Stimulated activated naive CD8-positive, alpha-beta T cell treated with anti-CD3 and anti-CD28 coated beads, Interleukin-15, Interleukin-2, amounts not matched to agents 100 ng/mL and 50 ng/mL, for 24 hours (primary cell): ENCODE measurements at regions not wholly inside any gene's neighbourhood (a gene's known extent, or its start where the extent isn't known, plus 50 kb on each side); places are given as distances from the start of the nearest gene placed in this dataset.

Source experiments
- H3K27ac Mint-ChIP-seq: one replicate; pipeline ENCODE4 v1.8.0; 2021; ENCODE audit warnings: mild to moderate bottlenecking, mixed read lengths
- H3K27me3 Mint-ChIP-seq: one replicate; pipeline ENCODE4 v1.8.0; 2021; ENCODE audit warnings: mixed read lengths
- H3K36me3 Mint-ChIP-seq: one replicate; pipeline ENCODE4 v1.8.0; 2021; ENCODE audit warnings: low read depth, mixed read lengths
- H3K4me1 Mint-ChIP-seq: one replicate; pipeline ENCODE4 v1.8.0; 2021; ENCODE audit warnings: low read depth, mixed read lengths
- H3K4me3 Mint-ChIP-seq: one replicate; pipeline ENCODE4 v1.8.0; 2021; ENCODE audit warnings: mild to moderate bottlenecking, mixed read lengths
- H3K9me3 Mint-ChIP-seq: one replicate; pipeline ENCODE4 v1.8.0; 2021; ENCODE audit warnings: mixed read lengths

- H3K9me3 Mint-ChIP-seq = no peaks in the 10 kb centered on the region
- no peak overlapping the region for H3K27ac Mint-ChIP-seq
- H3K4me1 Mint-ChIP-seq = peaks cover 14% of the 10 kb centered on the region
- H3K27me3 Mint-ChIP-seq = no peaks in the 10 kb centered on the region
- H3K36me3 Mint-ChIP-seq = no peaks in the 10 kb centered on the region
- H3K4me3 Mint-ChIP-seq = no peak overlapping the region
Measured at GRCh38 chr1:239558991-239559390, 172.6 kb downstream of the CHRM3 start.

- Mint-ChIP-seq H3K36me3 (no peaks in the 10 kb centered on the region), H3K27ac (no peak overlapping the region), H3K9me3 (no peaks in the 10 kb centered on the region), H3K27me3 (no peaks in the 10 kb centered on the region), H3K4me3 (no peak overlapping the region), H3K4me1 (peaks cover 14% of the 10 kb centered on the region)
Measured at GRCh38 chr1:239560921-239561320, 174.6 kb downstream of the CHRM3 start.

GRCh38 chr1:239562095-239562494 lies 175.7 kb downstream of the CHRM3 start:
- Mint-ChIP-seq H3K36me3 (no peaks in the 10 kb centered on the region), H3K27ac (no peak overlapping the region), H3K27me3 (no peaks in the 10 kb centered on the region), H3K4me3 (no peak overlapping the region), H3K4me1 (peaks cover 14% of the 10 kb centered on the region), H3K9me3 (no peaks in the 10 kb centered on the region)

- Mint-ChIP-seq H3K4me3 (no peak overlapping the region), H3K36me3 (no peaks in the 10 kb centered on the region), H3K27ac (no peak overlapping the region), H3K27me3 (no peaks in the 10 kb centered on the region), H3K9me3 (no peaks in the 10 kb centered on the region), H3K4me1 (peaks cover 10% of the 10 kb centered on the region)
Measured at GRCh38 chr1:239563681-239564080, 177.3 kb downstream of the CHRM3 start.

GRCh38 chr1:239566074-239566473 lies 179.7 kb downstream of the CHRM3 start:
- Mint-ChIP-seq H3K36me3 (no peaks in the 10 kb centered on the region), H3K9me3 (no peaks in the 10 kb centered on the region), H3K4me3 (no peak overlapping the region), H3K27ac (no peak overlapping the region), H3K27me3 (no peaks in the 10 kb centered on the region), H3K4me1 (peaks cover 4% of the 10 kb centered on the region)

- no peaks in the 10 kb centered on the region for H3K36me3 Mint-ChIP-seq
- H3K9me3 Mint-ChIP-seq = no peaks in the 10 kb centered on the region
- H3K4me1 Mint-ChIP-seq = peaks cover 11% of the 10 kb centered on the region
- H3K27ac Mint-ChIP-seq = no peak overlapping the region
- H3K4me3 Mint-ChIP-seq = no peak overlapping the region
- no peaks in the 10 kb centered on the region for H3K27me3 Mint-ChIP-seq
Measured at GRCh38 chr1:239570878-239571277, 184.5 kb downstream of the CHRM3 start.

- H3K4me1 Mint-ChIP-seq = peaks cover 11% of the 10 kb centered on the region
- H3K27ac Mint-ChIP-seq = no peak overlapping the region
- H3K9me3 Mint-ChIP-seq = no peaks in the 10 kb centered on the region
- H3K36me3 Mint-ChIP-seq = no peaks in the 10 kb centered on the region
- H3K27me3 Mint-ChIP-seq = no peaks in the 10 kb centered on the region
- H3K4me3 Mint-ChIP-seq = no peak overlapping the region
Measured at GRCh38 chr1:239572183-239572582, 185.8 kb downstream of the CHRM3 start.

GRCh38 chr1:239574112-239574511 lies 187.7 kb downstream of the CHRM3 start:
- no peaks in the 10 kb centered on the region for H3K36me3 Mint-ChIP-seq
- no peaks in the 10 kb centered on the region for H3K27me3 Mint-ChIP-seq
- no peaks in the 10 kb centered on the region for H3K9me3 Mint-ChIP-seq
- H3K27ac Mint-ChIP-seq = no peak overlapping the region
- peaks cover 11% of the 10 kb centered on the region for H3K4me1 Mint-ChIP-seq
- no peak overlapping the region for H3K4me3 Mint-ChIP-seq

- Mint-ChIP-seq H3K27me3 (no peaks in the 10 kb centered on the region), H3K9me3 (no peaks in the 10 kb centered on the region), H3K27ac (no peak overlapping the region), H3K4me3 (no peak overlapping the region), H3K36me3 (no peaks in the 10 kb centered on the region), H3K4me1 (peaks cover 9% of the 10 kb centered on the region)
Measured at GRCh38 chr1:239575113-239575512, 188.7 kb downstream of the CHRM3 start.

- Mint-ChIP-seq H3K4me1 (peaks cover 17% of the 10 kb centered on the region), H3K9me3 (no peaks in the 10 kb centered on the region), H3K27ac (no peak overlapping the region), H3K4me3 (no peak overlapping the region), H3K36me3 (no peaks in the 10 kb centered on the region), H3K27me3 (peaks cover 4% of the 10 kb centered on the region)
Measured at GRCh38 chr1:239583536-239583935, 197.2 kb downstream of the CHRM3 start.

GRCh38 chr1:239586128-239586527 lies 199.8 kb downstream of the CHRM3 start:
- Mint-ChIP-seq H3K36me3 (no peaks in the 10 kb centered on the region), H3K4me1 (peaks cover 17% of the 10 kb centered on the region), H3K9me3 (no peaks in the 10 kb centered on the region), H3K27me3 (peaks cover 4% of the 10 kb centered on the region), H3K4me3 (no peak overlapping the region), H3K27ac (no peak overlapping the region)

- no peak overlapping the region for H3K4me3 Mint-ChIP-seq
- peaks cover 17% of the 10 kb centered on the region for H3K4me1 Mint-ChIP-seq
- H3K9me3 Mint-ChIP-seq = no peaks in the 10 kb centered on the region
Measured at GRCh38 chr1:239587066-239587465, 200.7 kb downstream of the CHRM3 start.

GRCh38 chr1:239587574-239588369 lies 201.4 kb downstream of the CHRM3 start:
- H3K36me3 Mint-ChIP-seq = no peaks in the 10 kb centered on the region
- H3K27ac Mint-ChIP-seq = no peak overlapping the region
- no peak overlapping the region for H3K4me3 Mint-ChIP-seq
- H3K4me1 Mint-ChIP-seq = peaks cover 17% of the 10 kb centered on the region
- no peaks in the 10 kb centered on the region for H3K9me3 Mint-ChIP-seq
- no peaks in the 10 kb centered on the region for H3K27me3 Mint-ChIP-seq

More at GRCh38 chr1:239587066-239587465, 200.7 kb downstream of the CHRM3 start:
- Mint-ChIP-seq H3K27ac (peak overlapping the region; percentile 19), H3K36me3 (no peaks in the 10 kb centered on the region), H3K27me3 (peaks cover 4% of the 10 kb centered on the region)

- Mint-ChIP-seq H3K36me3 (no peaks in the 10 kb centered on the region), H3K4me3 (no peak overlapping the region), H3K27me3 (no peaks in the 10 kb centered on the region), H3K4me1 (peaks cover 11% of the 10 kb centered on the region), H3K27ac (no peak overlapping the region), H3K9me3 (no peaks in the 10 kb centered on the region)
Measured at GRCh38 chr1:239590556-239590955, 204.2 kb downstream of the CHRM3 start.

- no peaks in the 10 kb centered on the region for H3K4me1 Mint-ChIP-seq
- no peaks in the 10 kb centered on the region for H3K36me3 Mint-ChIP-seq
- H3K27ac Mint-ChIP-seq = no peak overlapping the region
- H3K9me3 Mint-ChIP-seq = no peaks in the 10 kb centered on the region
- H3K27me3 Mint-ChIP-seq = no peaks in the 10 kb centered on the region
- no peak overlapping the region for H3K4me3 Mint-ChIP-seq
Measured at GRCh38 chr1:239593527-239593926, 207.2 kb downstream of the CHRM3 start.

- Mint-ChIP-seq H3K9me3 (peaks cover 4% of the 10 kb centered on the region), H3K4me1 (no peaks in the 10 kb centered on the region), H3K27ac (no peak overlapping the region), H3K27me3 (no peaks in the 10 kb centered on the region), H3K4me3 (no peak overlapping the region), H3K36me3 (no peaks in the 10 kb centered on the region)
Measured at GRCh38 chr1:239600588-239600987, 214.2 kb downstream of the CHRM3 start.
